HG03039 (cell line): ENCODE measurements at regions not wholly inside any gene's neighbourhood (a gene's known extent, or its start where the extent isn't known, plus 50 kb on each side); places are given as distances from the start of the nearest gene placed in this dataset.

Experiments
- ATAC-seq: cut with Tn5 transposase; IDR thresholded peaks from one replicate; pipeline ENCODE4 v1.9.1; 2021; ENCODE audit warnings: mild to moderate bottlenecking, moderate library complexity; ENCODE audit not compliant: unreplicated experiment

DNA sequence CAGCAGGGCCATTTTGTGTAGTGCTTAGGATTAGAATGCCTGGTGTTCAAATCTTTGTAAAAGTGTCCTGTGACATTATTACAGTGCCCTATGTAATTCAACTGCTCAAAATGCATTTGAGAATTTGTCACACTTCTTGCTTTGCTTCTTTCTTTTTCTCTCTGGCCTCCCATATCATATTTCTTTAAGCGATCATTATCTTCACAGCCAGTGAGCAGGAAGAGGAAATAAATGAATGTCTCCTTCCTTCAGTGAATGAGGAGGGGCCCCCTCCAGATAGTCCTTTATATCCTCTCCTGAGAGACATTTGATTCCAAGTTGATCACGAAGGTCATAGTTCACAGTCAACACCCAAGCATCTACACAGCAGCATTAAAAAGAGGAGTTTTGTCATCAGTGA, 425.1 kb upstream of the NPVF start:
- ATAC-seq, result no peak

DNA sequence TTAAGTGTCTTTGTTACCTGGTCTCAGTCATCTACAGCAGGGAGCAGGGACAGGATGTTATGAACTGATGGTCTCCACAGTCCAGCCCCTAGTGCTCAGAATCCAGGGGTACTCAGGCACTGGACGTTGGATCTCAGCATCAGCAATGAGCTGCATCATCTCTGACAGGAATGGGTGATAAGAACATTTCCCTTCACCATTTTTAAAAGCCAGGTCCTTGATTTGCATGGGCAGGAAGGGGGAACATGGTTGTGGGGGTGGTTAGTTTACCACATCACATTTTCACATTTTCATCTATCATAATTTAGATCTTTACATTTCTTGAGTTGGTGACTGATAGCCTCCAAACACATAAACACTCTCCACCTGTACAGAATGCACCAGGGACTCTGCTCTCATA, 427.8 kb upstream of the NPVF start:
- ATAC-seq, result no peak

DNA sequence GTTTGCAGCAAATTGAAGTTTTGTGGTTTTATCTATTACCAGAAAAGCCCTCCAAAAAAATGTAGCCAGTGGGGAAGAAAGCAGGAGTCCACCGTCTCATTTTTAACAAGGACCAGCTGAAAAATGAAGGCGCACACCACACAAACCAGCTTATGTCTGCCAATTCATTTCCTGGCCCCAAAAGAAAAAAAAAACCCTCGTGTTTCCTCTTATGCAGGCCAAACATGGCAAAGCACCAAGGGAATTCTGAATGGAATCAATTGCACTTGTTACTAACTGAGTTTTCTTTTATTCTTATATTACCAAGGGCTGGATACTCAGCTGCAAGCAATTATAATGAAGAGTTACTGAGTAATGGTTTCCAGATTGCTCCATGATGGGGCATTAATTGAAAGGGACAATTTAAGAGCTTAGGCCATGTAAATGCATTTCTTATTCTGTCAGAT, 428.3 kb upstream of the NPVF start:
- no peak for ATAC-seq

DNA sequence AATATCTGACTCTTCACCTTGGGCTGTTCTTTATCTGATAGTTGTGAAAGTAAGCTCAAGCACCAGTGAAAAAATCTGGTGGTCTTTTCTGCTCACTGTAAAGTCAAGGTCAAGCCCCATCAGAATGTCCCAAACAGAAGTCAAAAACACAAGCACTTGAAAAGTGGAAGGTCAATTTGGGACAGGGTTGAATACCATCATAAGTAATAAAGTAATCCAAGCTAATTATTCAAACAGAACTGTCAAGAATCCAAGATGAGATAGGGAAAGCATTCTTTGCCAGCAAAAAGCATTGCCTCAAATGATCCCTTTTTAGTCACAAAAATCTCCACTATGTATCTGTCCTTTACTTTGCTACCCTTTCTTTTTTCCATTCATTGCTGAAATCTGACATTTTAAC, 430.1 kb upstream of the NPVF start:
- ATAC-seq, result no peak

DNA sequence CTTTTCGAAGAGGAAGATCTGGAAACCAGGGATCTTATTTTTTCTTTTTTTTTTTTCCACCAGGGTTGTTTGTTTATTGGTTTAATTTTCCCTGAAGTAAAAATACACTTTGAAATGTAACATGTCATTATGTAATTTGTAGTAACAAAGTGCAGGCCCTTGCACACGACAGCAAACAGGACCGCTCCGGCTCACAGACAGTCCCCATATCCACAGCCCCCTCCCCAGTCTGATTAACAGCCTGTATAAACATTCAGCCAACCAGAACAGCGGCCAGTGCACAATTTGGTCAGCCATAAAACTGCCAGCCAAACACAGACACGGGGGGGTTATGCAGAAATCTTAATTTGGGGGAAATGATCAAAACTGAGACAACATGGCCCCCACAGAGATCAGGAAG, 431.6 kb upstream of the NPVF start:
- no peak for ATAC-seq

DNA sequence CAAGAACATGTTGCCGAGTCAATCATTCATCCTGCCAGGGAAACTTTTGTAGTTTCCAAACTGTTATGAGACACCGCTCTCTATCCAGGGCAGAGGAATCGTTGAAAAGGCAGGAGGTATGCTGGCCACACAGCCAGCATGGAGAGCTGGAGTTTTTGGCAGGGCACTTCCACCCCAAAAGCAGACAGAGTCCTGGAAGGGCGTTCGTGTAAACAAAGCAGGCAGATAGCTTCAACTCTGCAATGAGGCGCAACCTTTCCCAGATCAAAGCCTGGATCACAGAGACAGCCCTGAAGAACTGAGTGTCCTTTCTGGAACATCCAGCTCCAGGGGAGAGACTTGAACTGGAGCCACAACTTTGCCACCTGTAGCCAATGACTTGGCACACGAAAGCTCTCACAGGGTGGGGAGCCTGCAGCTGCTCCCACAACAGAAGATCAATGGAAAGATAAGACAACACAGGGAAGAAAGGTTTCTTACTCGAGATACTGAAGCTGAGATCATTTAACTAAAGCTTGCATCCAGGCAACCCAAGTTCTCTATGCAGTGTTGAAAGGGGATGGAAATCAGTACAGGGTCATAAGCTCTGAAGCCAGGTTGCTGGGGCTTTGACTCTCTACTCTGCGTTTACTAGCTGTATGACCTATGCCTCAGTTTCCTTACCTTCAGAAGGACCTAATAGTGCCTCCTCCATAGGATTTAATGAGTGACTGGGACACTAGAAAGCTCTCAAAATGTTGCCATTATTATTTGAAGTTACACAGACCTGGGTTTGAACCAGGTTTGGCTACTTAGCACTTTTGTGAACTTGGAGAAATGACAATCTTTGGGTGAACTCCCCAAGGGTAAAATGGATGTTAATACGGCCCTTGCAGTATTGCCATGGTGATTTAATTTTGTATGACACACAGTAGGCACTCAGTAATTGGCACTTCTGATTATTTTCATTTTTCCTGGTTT, 434.8 kb upstream of the NPVF start:
- no peak for ATAC-seq

DNA sequence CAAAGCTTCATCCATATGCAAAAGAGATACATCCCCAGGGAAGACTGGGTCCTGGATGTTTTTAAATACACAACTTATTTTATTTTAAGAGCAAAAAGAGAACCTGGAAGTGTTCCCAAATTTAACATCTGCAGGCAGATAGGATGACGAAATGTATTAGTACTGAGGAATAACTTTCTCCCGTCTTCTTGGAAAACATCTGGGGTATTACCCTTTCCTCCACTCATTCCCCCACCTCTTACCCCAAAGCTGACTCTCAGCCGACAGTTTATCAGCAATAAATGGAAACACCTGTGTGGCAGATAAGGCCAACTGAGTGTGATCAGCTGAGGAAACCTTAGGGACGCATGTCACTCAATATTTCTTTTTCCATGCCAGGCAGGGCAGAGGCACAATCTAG, 435.6 kb upstream of the NPVF start:
- no peak for ATAC-seq

DNA sequence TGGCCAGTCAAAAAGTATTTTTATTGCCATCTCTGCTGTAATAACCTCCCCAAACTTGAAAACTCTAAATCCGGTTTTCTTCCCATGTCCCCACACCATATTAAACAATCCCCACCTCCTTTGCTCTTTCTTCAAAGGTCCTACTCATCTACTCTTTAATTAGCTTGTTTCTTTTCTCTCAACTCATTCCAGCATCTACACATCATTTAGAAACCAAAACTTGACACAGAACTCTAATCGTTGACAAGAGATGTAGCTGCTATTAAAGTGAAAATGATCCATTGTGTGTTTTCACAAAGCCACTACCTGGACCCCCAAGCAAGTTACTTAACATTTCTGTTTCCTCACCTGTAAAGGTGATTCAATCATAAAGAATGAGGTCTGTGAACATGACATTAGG, 436.3 kb upstream of the NPVF start:
- ATAC-seq, result no peak

DNA sequence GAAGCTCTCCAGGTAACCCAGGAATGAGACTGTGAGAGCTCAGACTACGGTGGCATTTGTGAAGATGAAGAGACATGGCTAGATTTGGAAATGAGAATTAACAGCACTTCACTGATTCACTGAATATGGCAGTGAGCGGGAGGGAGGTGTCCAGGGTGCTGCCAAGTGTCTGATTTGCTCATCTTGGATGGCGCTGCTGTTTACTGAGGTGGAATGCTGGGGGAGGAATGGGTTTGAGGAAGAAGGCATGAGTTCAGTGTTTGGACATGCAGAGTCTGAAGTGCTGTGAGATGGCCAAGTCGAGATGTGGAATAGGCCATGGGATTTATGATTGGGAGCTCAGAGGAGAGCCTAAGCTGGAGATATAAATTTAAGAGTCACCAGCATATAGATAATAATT, 437.1 kb upstream of the NPVF start:
- no peak for ATAC-seq

DNA sequence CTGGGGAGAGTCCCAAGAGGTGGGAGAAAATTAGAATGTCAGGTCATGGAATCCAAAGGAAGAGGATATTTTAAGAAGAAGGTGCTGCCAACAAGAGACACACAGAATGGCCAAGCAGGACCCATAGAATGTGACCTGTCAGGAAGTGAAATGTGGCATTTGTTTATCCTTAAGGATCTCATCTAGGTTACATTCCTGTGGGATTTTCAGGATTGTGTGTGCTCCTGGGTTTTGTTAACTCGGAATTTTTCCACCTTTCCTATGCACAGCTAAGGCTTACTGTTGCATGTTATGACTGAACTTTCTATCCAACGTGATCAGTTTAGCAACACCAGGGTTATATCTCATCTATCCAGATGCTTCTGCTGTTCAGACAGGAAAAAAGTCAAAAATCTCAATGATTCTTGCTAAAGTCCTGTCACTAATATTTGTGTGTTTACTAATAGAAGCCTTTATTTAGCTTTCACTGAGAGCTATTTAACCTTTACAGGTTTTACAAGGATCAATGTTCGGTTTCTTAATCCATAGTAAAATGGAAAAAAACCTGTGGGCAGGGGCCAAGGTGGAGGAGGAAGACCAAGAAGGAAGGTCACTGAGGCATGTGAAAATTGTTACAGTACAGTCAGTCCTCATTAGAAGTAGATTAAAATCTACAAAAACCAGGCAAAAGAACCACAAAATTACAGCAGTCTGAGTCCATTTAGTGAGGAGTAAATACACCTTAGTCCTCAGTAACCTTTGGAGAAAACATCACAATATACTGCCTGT, 437.8 kb upstream of the NPVF start:
- no peak for ATAC-seq

DNA sequence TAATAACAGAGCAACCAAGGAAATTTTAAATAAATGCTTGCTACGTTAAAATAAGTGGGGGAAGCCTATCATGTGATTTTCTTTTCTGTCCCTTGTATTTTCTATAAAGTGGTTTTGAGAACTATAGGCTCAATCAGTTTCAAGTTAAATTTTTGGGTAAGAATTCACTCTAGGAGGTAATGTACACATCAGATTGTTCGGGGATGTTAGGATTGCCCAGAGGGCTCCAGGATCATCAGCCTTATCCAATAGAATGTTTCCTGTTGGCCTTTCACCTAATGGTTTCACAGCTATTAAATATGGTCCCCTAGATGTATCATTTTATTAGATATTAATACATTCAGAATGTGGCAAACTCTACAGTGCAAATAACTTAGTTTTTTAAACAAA, 438.4 kb upstream of the NPVF start:
- no peak for ATAC-seq

DNA sequence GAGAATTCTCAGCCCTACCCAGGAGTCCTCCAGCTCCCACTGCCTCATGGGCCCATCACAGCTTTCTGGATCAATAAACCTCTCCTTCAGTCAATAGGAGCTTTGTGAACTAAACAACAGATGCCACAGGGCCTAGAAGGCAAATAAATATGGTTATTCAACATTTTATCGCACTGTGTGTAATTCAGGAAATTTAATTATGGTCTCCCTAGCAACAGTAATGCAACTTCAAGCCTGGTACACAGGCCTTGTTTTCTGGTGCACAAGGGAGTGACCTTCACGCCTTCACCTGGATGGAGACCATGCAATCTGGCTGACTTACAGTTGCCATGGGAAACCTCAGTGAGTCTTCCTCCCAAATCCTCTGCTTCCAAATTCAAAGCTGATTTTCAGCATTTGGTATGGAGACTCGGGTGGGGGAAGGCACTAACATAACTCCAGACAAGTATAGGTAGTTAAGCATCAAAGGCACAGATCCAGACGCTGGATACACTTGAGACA, 441.0 kb upstream of the NPVF start:
- no peak for ATAC-seq

DNA sequence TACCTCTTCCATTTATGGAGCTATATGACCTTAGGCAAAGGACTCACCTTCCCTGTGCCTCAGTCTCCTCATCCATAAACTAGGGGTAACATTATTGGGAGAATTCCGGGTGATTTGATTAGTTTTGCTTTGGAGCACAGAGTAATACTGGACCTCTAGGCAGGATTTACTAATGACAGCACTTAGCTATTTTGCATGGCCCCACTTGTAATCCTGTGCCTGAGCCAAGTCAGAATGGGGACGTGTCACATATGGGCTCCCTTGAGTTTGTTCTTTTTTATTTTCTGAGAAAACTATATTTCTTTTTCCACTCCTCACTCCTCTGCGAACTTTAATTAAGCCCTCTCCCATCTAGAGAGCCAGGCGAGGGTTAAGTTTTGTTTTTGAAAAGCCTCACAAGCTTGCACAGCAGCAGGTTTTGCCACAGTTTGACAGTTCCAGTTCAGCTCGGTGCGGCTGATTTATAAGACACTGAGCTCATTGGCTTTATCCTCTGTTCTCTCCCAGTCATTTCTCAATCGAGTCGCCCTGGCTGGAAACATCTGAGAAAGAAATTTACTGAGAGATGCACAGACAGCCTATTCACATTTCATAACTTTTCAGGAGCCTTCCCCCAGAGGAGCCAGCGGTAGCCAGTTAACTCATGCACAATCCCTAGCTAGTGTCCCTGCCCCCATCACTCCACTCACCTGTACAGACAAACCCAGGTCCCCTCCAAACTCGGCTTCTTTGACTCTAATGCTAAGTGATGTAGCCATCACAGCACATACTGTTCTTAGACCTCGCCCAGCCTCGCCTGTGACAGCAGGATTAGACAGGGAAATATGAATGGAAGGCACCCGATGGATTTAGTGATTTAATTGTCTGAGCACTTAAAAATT, 441.9 kb upstream of the NPVF start:
- ATAC-seq, result no peak

DNA sequence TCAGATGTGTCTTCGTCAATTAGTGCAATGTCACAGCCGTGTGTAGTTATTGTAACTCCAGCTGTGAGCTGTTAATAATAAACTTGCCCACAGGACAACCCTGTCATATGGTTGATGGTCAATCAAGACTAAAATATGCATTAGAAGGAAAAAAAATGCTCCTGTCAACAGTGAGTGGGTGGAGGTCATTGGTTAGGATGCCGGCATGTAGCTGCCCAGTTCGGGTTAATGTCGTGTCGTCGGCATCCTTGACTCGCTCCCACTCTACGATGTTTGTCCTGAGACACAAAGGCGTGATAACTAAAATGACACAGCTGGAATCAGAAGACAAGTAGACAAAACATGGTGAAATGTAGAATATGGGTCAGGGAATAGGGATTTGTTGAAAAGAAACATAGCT, 442.8 kb upstream of the NPVF start:
- ATAC-seq, result no peak

DNA sequence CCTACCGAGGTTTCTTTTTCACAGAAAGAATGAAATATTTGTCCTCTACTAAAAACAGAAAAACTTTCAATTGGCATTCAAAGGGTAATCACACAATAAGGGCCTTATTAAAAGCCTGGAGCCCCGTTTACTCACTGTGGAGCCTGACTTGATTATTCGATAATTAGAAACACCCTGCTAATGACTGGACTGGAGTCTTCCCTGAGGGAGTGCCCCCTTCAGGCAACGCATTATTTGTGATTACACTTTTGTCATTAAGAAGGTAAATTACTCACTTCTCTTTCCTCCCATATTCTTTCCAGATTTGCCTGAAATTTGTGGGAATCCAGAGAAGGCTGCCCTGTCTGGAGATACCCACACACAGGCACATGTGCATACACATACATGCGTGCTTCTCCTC, 444.2 kb upstream of the NPVF start:
- no peak for ATAC-seq

DNA sequence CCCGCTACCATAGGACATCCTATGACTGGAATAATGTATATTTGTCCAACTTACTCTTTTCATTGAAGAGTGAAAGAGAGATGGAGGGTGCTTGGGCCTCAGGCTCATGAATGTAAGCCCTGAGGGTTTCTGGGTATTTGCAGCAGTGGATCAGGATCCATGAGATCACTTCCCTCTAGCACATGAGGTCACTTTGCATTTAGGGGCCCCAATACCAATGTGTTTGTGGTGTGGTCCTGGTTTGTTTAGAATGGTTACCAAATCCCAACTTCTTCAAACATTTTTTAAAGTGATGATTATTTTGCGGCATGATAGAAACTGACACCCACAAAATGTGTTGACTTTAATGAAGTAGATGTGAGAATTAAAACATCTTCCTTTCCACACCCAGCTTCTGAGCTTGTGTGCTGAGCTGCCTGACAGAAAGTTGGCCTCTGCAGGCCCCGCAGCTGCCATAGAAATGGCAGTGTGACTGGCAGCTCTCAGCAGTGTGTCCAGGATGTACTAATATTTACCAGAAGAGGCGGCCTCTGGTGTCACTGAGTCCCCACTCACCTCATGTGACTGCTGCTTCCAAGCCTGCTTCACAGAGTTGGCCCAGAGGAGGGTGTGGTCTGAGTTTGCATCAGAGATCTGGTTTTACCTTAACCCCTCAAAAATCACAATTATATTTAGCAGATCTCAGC, 447.6 kb upstream of the NPVF start:
- ATAC-seq, result no peak

DNA sequence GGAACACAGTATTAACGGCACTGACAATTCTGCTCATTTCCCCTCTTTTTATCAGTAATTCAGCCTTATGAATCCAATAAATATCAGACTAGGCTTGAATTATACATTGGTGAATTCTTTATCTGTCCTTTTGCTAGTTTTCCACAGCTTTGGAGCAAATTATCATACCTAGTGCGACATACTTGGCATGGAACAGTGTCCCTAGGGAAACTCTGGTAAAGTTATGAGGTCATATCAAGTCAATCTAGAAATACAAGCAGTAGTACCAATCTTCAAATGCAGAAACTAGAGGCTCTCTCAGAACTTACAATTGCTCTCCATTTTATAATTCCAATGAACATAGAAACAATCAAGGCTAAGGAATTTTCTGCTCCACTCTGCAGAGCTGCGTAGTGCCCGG, 449.3 kb upstream of the NPVF start:
- no peak for ATAC-seq

DNA sequence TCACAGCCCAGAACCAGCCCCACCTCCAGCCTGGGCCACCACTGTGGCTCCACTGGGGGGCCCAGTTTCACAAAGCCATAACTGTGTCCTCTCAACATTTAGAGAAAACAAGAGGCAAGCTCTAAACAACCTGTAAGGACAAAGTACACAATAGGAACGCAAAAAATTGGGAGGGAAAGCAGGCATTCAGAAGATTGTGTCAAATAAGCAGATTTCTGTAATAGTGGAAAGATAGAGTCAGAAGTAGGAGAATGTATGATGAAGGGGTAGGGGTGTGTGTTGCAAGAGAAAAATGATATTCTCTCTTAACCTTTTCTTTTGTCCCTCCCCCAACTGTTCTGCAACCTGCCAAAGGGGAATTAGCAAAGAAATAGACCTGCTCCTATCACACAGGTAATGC, 449.9 kb upstream of the NPVF start:
- no peak for ATAC-seq

DNA sequence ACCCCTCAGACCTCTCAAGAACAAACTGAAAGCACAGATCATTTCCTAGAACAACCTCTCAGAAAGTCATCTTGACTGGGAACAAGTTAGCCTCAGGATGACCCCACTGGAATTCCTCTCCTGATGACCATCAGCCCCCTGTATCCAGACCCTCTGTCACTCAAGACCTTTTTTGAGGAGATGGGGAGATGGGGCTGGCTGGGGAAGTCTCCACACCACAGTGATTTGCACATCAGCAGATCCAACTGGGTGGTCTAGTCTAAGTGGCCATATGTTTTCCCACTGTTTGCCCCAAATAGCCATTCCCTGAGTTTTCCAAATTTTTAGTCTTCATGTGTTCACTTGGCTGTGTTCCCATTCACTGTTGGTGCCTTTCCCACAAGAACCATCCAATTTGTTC, 452.4 kb upstream of the NPVF start:
- ATAC-seq, result no peak

DNA sequence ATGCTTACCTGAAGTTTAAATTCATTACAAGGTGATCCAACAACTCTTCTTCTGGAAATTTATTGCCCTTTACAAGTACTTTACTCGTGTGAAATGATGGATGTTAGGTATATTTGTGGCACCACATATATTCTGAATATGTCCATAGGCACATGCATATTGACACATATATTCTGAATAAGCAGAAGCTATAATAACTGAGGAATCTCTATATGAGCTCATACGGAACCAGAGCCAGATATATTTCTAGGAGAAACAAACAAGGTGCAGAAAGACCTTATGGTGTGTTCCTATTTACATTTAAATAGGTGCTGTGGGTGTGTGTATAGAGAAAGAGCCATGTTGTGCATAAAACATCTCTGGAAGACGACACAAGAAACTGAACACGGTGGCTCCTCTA, 456.1 kb upstream of the NPVF start:
- no peak for ATAC-seq
